Breast epithelium (tissue), 3 donors: ENCODE measurements at regions not wholly inside any gene's neighbourhood (a gene's known extent, or its start where the extent isn't known, plus 50 kb on each side); places are given as distances from the start of the nearest gene placed in this dataset.

ENCODE experiments used
- CTCF ChIP-seq, 3 donors: fragments of 450-650 bp; IDR thresholded peaks; one replicate each; pipeline ENCODE4 v1.5.1; 2016 to 2017; ENCODE audit warnings: antibody characterized with exemption in 3 of 3, mild to moderate bottlenecking in 3 of 3, moderate library complexity in 3 of 3
- POLR2A ChIP-seq: fragments of 450-650 bp; IDR thresholded peaks from one replicate; pipeline ENCODE4 v1.6.1; 2016; ENCODE audit warnings: antibody characterized with exemption, mild to moderate bottlenecking, moderate library complexity
- POLR2AphosphoS5 ChIP-seq, 3 donors: sonication (generic); formaldehyde crosslinking; IDR thresholded peaks; one replicate each; pipeline ENCODE4 v1.6.1; 2017; ENCODE audit warnings: antibody characterized with exemption in 3 of 3

GRCh38 chr5:103624035-103624480 lies 61.5 kb upstream of the NUDT12 start:
- TF ChIP-seq POLR2A (no peak), CTCF (IDR thresholded peaks at IDR 0.05) (no peak), POLR2AphosphoS5 (IDR thresholded peaks at IDR 0.05) (no peak)
